ENCODE measurements at regions not wholly inside any gene's neighbourhood (a gene's known extent, or its start where the extent isn't known, plus 50 kb on each side); places are given as distances from the start of the nearest gene placed in this dataset.

DNA sequence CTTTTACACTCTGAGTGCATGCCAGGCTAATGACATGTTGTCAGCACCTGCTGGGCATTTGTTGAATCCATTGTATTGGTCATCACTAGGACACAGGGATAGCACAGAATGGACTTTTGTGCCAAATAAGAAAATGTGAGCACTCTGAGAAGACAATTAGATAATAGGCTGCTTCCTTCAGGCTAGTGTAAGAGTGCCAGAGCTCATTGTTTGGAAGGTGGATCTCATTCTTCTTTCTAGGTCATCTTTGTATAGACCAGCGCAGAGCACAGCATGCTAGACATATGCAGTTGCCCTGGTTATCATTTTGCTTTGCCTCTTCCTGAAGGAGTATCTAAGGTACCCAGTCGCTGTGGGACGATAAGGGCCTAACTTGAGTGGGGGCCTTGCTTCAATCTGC is 493.4 kb upstream of the COX7C start:
- Histone ChIP-seq H3K9me3 (ENCODE audit: low read length) (no peaks in the 10 kb centered on the region), H3K36me3 (replicated peaks in 1 of 2; ENCODE audit: control insufficient read depth in 1 of 2, insufficient read depth in 2 of 2, low read length in 2 of 2) (no peaks in the 10 kb centered on the region), H3K27me3 (ENCODE audit: control insufficient read depth in 1 of 2, insufficient read depth in 2 of 2, low read length in 2 of 2) (no peaks in the 10 kb centered on the region), H2AFZ (ENCODE audit: low read length) (no peak overlapping the region), H3K79me2 (ENCODE audit: insufficient read depth, low read length) (no peaks in the 10 kb centered on the region), H3K9ac (ENCODE audit: insufficient read depth, low read depth, low read length) (no peak overlapping the region), H3K4me1 (ENCODE audit: insufficient read depth, low read length) (no peaks in the 10 kb centered on the region), H3K27ac (ENCODE audit: extremely low read length, insufficient read depth, low read length) (no peak overlapping the region), H3K4me2 (ENCODE audit: low read depth, low read length) (no peak overlapping the region), H4K20me1 (ENCODE audit: insufficient read depth, low read length) (no peaks in the 10 kb centered on the region), H3K4me3 (replicated peaks in 1 of 3; ENCODE audit: insufficient read depth in 1 of 3, low read depth in 2 of 3, low read length in 3 of 3) (no peak overlapping the region)
- in situ Hi-C loops (cut with HindIII; ENCODE audit: extremely low pct_ligation_motif_present, low pct_unique_long_range_greater_than_20kb), result no loop called here
- intact Hi-C loops (cut with micrococcal nuclease; ENCODE audit: unreplicated experiment), result no loop called here
- FAIRE-seq, result no peak
- ChIA-PET CTCF (ENCODE audit: low intra/inter-chr PET ratio, low total read pairs) (no interaction called here), POLR2A (no interaction called here)
- DNase-seq (ENCODE audit: low spot score), result no peak
- no peak for ATAC-seq
- TF ChIP-seq SOX13 (IDR thresholded peaks at IDR 0.05) (no peak), SOX13 (CRISPR knock-in tag; conservative IDR thresholded peaks at IDR 0.05 in 1 of 2, IDR thresholded peaks at IDR 0.05 in 1 of 2) (no peak)
- BruUV-seq (replicated peaks), result no TSS peak
- WGBS (ENCODE audit: low lambda C conversion rate), result 0% methylated on average over 3 of the region's 3 CpGs

DNA sequence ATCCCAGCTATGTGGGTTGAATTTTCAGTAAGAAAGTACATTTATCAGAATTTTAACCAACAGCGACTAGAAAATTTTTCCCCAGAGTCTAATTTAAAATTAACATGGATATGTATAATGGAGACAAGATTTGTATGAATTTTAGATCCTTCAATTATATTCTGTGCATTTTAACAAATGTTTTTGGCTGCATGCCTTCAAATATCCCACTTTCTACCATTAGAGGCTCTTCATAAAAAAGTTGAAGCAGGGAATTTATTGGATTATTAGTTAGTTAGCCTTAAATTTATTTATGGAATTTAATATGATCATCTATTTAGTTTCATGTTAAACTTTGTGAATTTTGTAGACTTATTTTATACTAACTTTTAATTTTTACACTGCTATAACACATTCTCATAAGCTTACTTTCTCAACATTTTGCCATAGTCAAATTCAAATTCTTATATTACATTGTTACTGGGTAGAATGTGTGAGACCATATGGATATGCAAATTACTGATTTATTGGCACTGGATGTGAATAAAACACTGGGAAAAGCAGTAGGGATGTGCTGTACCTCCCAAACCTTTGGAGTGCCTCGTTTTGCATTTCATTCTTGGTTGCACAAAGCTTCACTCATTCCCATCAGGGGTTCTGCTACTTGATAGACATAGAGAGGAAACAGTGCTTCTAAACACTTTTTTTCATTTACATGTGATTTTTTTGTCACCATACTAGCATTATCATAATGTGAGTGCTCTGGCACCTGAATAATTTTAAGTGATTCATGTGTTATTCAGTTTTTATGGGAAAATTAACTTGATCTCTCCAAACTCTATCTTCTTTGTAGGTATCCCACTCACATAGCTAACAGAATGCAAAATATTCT is 491.8 kb upstream of the COX7C start:
- no peaks in the 10 kb centered on the region for H4K20me1 ChIP-seq (ENCODE audit: insufficient read depth, low read length)
- 6% methylated on average over 2 of the region's 2 CpGs for WGBS (ENCODE audit: low lambda C conversion rate)
- H3K36me3 ChIP-seq (replicated peaks in 1 of 2; ENCODE audit: control insufficient read depth in 1 of 2, insufficient read depth in 2 of 2, low read length in 2 of 2), result no peaks in the 10 kb centered on the region
- ATAC-seq, result no peak
- no TSS peak for BruUV-seq (replicated peaks)
- H3K4me3 ChIP-seq (replicated peaks in 1 of 3; ENCODE audit: insufficient read depth in 1 of 3, low read depth in 2 of 3, low read length in 3 of 3), result no peak overlapping the region
- FAIRE-seq, result no peak
- no peak overlapping the region for H3K4me2 ChIP-seq (ENCODE audit: low read depth, low read length)
- in situ Hi-C loops (cut with HindIII; ENCODE audit: extremely low pct_ligation_motif_present, low pct_unique_long_range_greater_than_20kb), result no loop called here
- DNase-seq (ENCODE audit: low spot score), result no peak
- POLR2A ChIA-PET, result no interaction called here
- H2AFZ ChIP-seq (ENCODE audit: low read length), result no peak overlapping the region
- no peak overlapping the region for H3K27ac ChIP-seq (ENCODE audit: extremely low read length, insufficient read depth, low read length)
- no peaks in the 10 kb centered on the region for H3K27me3 ChIP-seq (ENCODE audit: control insufficient read depth in 1 of 2, insufficient read depth in 2 of 2, low read length in 2 of 2)
- H3K79me2 ChIP-seq (ENCODE audit: insufficient read depth, low read length), result no peaks in the 10 kb centered on the region
- H3K9me3 ChIP-seq (ENCODE audit: low read length), result no peaks in the 10 kb centered on the region
- H3K4me1 ChIP-seq (ENCODE audit: insufficient read depth, low read length), result no peaks in the 10 kb centered on the region
- intact Hi-C loops (cut with micrococcal nuclease; ENCODE audit: unreplicated experiment), result no loop called here
- no peak overlapping the region for H3K9ac ChIP-seq (ENCODE audit: insufficient read depth, low read depth, low read length)
- CTCF ChIA-PET (ENCODE audit: low intra/inter-chr PET ratio, low total read pairs), result no interaction called here
- TF ChIP-seq TBX2 (CRISPR knock-in tag; IDR thresholded peaks at IDR 0.05; ENCODE audit: borderline replicate concordance), result no peak
- TF ChIP-seq, protein P1, sequence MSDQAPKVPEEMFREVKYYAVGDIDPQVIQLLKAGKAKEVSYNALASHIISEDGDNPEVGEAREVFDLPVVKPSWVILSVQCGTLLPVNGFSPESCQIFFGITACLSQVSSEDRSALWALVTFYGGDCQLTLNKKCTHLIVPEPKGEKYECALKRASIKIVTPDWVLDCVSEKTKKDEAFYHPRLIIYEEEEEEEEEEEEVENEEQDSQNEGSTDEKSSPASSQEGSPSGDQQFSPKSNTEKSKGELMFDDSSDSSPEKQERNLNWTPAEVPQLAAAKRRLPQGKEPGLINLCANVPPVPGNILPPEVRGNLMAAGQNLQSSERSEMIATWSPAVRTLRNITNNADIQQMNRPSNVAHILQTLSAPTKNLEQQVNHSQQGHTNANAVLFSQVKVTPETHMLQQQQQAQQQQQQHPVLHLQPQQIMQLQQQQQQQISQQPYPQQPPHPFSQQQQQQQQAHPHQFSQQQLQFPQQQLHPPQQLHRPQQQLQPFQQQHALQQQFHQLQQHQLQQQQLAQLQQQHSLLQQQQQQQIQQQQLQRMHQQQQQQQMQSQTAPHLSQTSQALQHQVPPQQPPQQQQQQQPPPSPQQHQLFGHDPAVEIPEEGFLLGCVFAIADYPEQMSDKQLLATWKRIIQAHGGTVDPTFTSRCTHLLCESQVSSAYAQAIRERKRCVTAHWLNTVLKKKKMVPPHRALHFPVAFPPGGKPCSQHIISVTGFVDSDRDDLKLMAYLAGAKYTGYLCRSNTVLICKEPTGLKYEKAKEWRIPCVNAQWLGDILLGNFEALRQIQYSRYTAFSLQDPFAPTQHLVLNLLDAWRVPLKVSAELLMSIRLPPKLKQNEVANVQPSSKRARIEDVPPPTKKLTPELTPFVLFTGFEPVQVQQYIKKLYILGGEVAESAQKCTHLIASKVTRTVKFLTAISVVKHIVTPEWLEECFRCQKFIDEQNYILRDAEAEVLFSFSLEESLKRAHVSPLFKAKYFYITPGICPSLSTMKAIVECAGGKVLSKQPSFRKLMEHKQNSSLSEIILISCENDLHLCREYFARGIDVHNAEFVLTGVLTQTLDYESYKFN (CRISPR knock-in tag; conservative IDR thresholded peaks at IDR 0.05), result no peak
- TF ChIP-seq SCMH1 (CRISPR knock-in tag; IDR thresholded peaks at IDR 0.05; ENCODE audit: borderline replicate concordance), result no peak
- TF ChIP-seq JUNB (CRISPR knock-in tag; IDR thresholded peaks at IDR 0.05; ENCODE audit: borderline replicate concordance), result no peak
- no peak for TF ChIP-seq EHMT2 (IDR thresholded peaks at IDR 0.05; ENCODE audit: borderline replicate concordance, low read depth, low read length)
- no peak for TF ChIP-seq NCOA1 (CRISPR knock-in tag; IDR thresholded peaks at IDR 0.05)
- no peak for TF ChIP-seq ZFP62 (CRISPR knock-in tag; IDR thresholded peaks at IDR 0.05)
- no peak for TF ChIP-seq ZNF572 (CRISPR knock-in tag; IDR thresholded peaks at IDR 0.05)
- no peak for TF ChIP-seq MEIS1 (CRISPR knock-in tag; IDR thresholded peaks at IDR 0.05; ENCODE audit: borderline replicate concordance)
- TF ChIP-seq HMG20B (CRISPR knock-in tag; conservative IDR thresholded peaks at IDR 0.05), result no peak
- no peak for TF ChIP-seq MED8 (CRISPR knock-in tag; IDR thresholded peaks at IDR 0.05; ENCODE audit: insufficient replicate concordance)
- no peak for TF ChIP-seq ZNF672 (CRISPR knock-in tag; IDR thresholded peaks at IDR 0.05)
- no peak for TF ChIP-seq U2AF1 (optimal IDR thresholded peaks at IDR 0.05; ENCODE audit: low read depth, low read length)

Measured in HepG2 (cell line).